Posterior cingulate gyrus (tissue), 11 donors: ENCODE measurements at regions not wholly inside any gene's neighbourhood (a gene's known extent, or its start where the extent isn't known, plus 50 kb on each side); places are given as distances from the start of the nearest gene placed in this dataset.
"Not testable (repeated sequence)": the region's sequence is repeated elsewhere in the genome, so short reads cannot be mapped to it uniquely, and the experiment has no call there.

Source experiments
- DNase-seq, 10 donors: peaks; one replicate each; pipeline versions ENCODE4 v3.0.0 to v3.0.0-alpha.2; 2020 to 2021; ENCODE audit warnings: mixed read lengths in 3 of 10
- intact Hi-C: fragments of 100-400 bp; cut with DNase I; formaldehyde crosslinking; loops from one replicate; pipeline ENCODE4 v1.15.1; 2023

- intact Hi-C loops: no loop called here
- no peak for DNase-seq
Measured at GRCh38 chr3:40745381-40746106, 220.8 kb downstream of the ZNF621 start.

GRCh38 chr3:40751666-40752065, 226.9 kb downstream of the ZNF621 start:
- intact Hi-C loops: no loop called here

GRCh38 chr3:40752492-40752891, 227.7 kb downstream of the ZNF621 start:
- intact Hi-C loops: no loop called here
- no peak for DNase-seq

More at GRCh38 chr3:40751666-40752065, 226.9 kb downstream of the ZNF621 start:
- no peak for DNase-seq

GRCh38 chr3:40753291-40753770, 228.6 kb downstream of the ZNF621 start:
- intact Hi-C loops: no loop called here
- no peak for DNase-seq

- peak in 8 of 10 donors; percentile 16 to 88 (median 60) for DNase-seq
- intact Hi-C loops: no loop called here
Measured at GRCh38 chr3:40753951-40754350, 229.2 kb downstream of the ZNF621 start.

- intact Hi-C loops: no loop called here
- no peak for DNase-seq
Measured at GRCh38 chr3:40754994-40755393, 230.2 kb downstream of the ZNF621 start.

- no peak for DNase-seq
- intact Hi-C loops: no loop called here
Measured at GRCh38 chr3:40756500-40756899, 231.7 kb downstream of the ZNF621 start.

- DNase-seq, intact Hi-C loops: not testable (repeated sequence)
Measured at GRCh38 chr3:40762771-40763170, 238.0 kb downstream of the ZNF621 start.

GRCh38 chr3:40763807-40764206, 239.0 kb downstream of the ZNF621 start:
- intact Hi-C loops: no loop called here
- DNase-seq: no peak

GRCh38 chr3:40764747-40765146, 240.0 kb downstream of the ZNF621 start:
- DNase-seq: no peak
- intact Hi-C loops: no loop called here

- intact Hi-C loops: no loop called here
- no peak for DNase-seq
Measured at GRCh38 chr3:40765884-40766283, 241.1 kb downstream of the ZNF621 start.

GRCh38 chr3:40766396-40766795, 241.6 kb downstream of the ZNF621 start:
- intact Hi-C loops: no loop called here
- DNase-seq: no peak

- intact Hi-C loops: no loop called here
- no peak for DNase-seq
Measured at GRCh38 chr3:40768046-40768445, 243.3 kb downstream of the ZNF621 start.

- intact Hi-C loops: no loop called here
- no peak for DNase-seq
Measured at GRCh38 chr3:40768536-40768935, 243.8 kb downstream of the ZNF621 start.

- intact Hi-C loops: no loop called here
- no peak for DNase-seq
Measured at GRCh38 chr3:40770061-40770460, 245.3 kb downstream of the ZNF621 start.

- intact Hi-C loops: no loop called here
- DNase-seq: no peak
Measured at GRCh38 chr3:40771112-40771511, 246.4 kb downstream of the ZNF621 start.

- DNase-seq: peak in 1 of 10 donors; percentile 30
- intact Hi-C loops: no loop called here
Measured at GRCh38 chr3:40779039-40779438, 254.3 kb downstream of the ZNF621 start.

- intact Hi-C loops: no loop called here
- DNase-seq: peak; percentile 67 to 97 (median 82)
Measured at GRCh38 chr3:40780291-40780924, 255.6 kb downstream of the ZNF621 start.

- intact Hi-C loops: no loop called here
- peak in 5 of 10 donors; percentile 16 to 83 (median 19) for DNase-seq
Measured at GRCh38 chr3:40780925-40781406, 256.2 kb downstream of the ZNF621 start.

- intact Hi-C loops: no loop called here
Measured at GRCh38 chr3:40782111-40782721, 257.5 kb downstream of the ZNF621 start.

GRCh38 chr3:40790746-40791145, 266.0 kb downstream of the ZNF621 start:
- DNase-seq: no peak
- intact Hi-C loops: no loop called here

More at GRCh38 chr3:40782111-40782721, 257.5 kb downstream of the ZNF621 start:
- DNase-seq: no peak
